HCT116 (cell line): ENCODE measurements at regions not wholly inside any gene's neighbourhood (a gene's known extent, or its start where the extent isn't known, plus 50 kb on each side); places are given as distances from the start of the nearest gene placed in this dataset.

Experiments used
- ATAC-seq: fragments of 200-7000 bp; cut with Tn5 transposase; 2 replicates; pipeline ENCODE4 v1.9.1; 2020; ENCODE audit warnings: mild to moderate bottlenecking, moderate library complexity
- BruUV-seq: library from RNA; stranded (reverse); fragments of 400-500 nt; replicated peaks from 2 replicates; lab custom pipeline; 2021; lab: Mats Ljungman, UMichigan
- CTCF ChIA-PET: fragments of 300-600 bp; sonication (Branson Sonifier 250); formaldehyde crosslinking; loops from one replicate; lab custom pipeline; 2021; ENCODE audit warnings: antibody characterized with exemption; lab: Charles Lee
- POLR2A ChIA-PET: fragments of 300-600, 350-600 bp; sonication (Branson Sonifier 250); formaldehyde crosslinking; loops from one replicate; lab custom pipeline; 2021; ENCODE audit warnings: antibody characterized with exemption; lab: Charles Lee
- RAD21 ChIA-PET, 2 experiments: fragments of 300-600 bp; sonication (Branson Sonifier 250); formaldehyde crosslinking; loops; one replicate each; lab custom pipeline; 2023; ENCODE audit warnings: low total read pairs in 2 of 2; ENCODE audit not compliant: uncharacterized antibody in 2 of 2, unreplicated experiment in 2 of 2, low non-redundant PET in 1 of 2; lab: Charles Lee
- DNase-seq: peaks from one replicate; pipeline ENCODE4 v3.0.0-alpha.2; 2010; ENCODE audit warnings: low read depth, low spot score
- H2AFZ ChIP-seq: fragments of 200-600 bp; shearing (Covaris generic), sonication (generic); 2 replicates; pipeline ENCODE4 v1.6.1; 2017; ENCODE audit warnings: low read depth, mixed run types, mixed read lengths, antibody characterized with exemption, low read length; ENCODE audit not compliant: poor library complexity, severe bottlenecking
- H3K27ac ChIP-seq: 2 replicates; pipeline ENCODE4 v1.5.1; 2012; ENCODE audit warnings: low read depth, low read length
- H3K27me3 ChIP-seq: fragments of 200-600 bp; sonication (generic); 2 replicates; pipeline ENCODE4 v1.6.1; 2016; ENCODE audit warnings: mixed run types, low read length, mixed read lengths; ENCODE audit not compliant: insufficient read depth
- H3K36me3 ChIP-seq, 2 experiments: fragments of 200-500 bp in 1 of 2; fragments of 200-600 bp in 1 of 2; sonication (Bioruptor generic) in 1 of 2; sonication (generic) in 1 of 2; 2 replicates each; pipeline versions ENCODE4 v1.5.1 to v1.6.1; 2014 to 2016; ENCODE audit warnings: low read length in 2 of 2, inconsistent platforms in 1 of 2, mixed read lengths in 1 of 2, mixed run types in 1 of 2; ENCODE audit not compliant: insufficient read depth in 2 of 2, control insufficient read depth in 1 of 2
- H3K4me1 ChIP-seq, 2 experiments: fragments of 200-600 bp in 1 of 2; sonication (generic) in 1 of 2; 2 replicates each; pipeline versions ENCODE4 v1.5.1 to v1.6.1; 2012 to 2017; ENCODE audit warnings: low read length in 2 of 2, inconsistent platforms in 1 of 2, mild to moderate bottlenecking in 1 of 2, mixed read lengths in 1 of 2, mixed run types in 1 of 2, moderate library complexity in 1 of 2; ENCODE audit not compliant: insufficient read depth in 2 of 2, control insufficient read depth in 1 of 2
- H3K4me2 ChIP-seq: fragments of 200-600 bp; sonication (generic); 2 replicates; pipeline ENCODE4 v1.6.1; 2017; ENCODE audit warnings: mixed run types, low read length, mixed read lengths
- H3K4me3 ChIP-seq, 2 experiments: fragments of 200-600 bp in 1 of 2; sonication (generic) in 1 of 2; replicated peaks in 1 of 2; 2 replicates each; pipeline ENCODE4 v1.5.1; 2011 to 2016; ENCODE audit warnings: low read length in 2 of 2, control low read depth in 1 of 2, low read depth in 1 of 2, mild to moderate bottlenecking in 1 of 2, mixed read lengths in 1 of 2, mixed run types in 1 of 2
- H3K79me2 ChIP-seq: fragments of 200-600 bp; sonication (generic); 2 replicates; pipeline ENCODE4 v1.6.1; 2017; ENCODE audit warnings: mild to moderate bottlenecking, mixed run types, low read length, moderate library complexity, mixed read lengths; ENCODE audit not compliant: insufficient read depth
- H3K9ac ChIP-seq: fragments of 200-600 bp; sonication (generic); 2 replicates; pipeline ENCODE4 v1.6.1; 2016; ENCODE audit warnings: low read length, mixed read lengths
- H3K9me2 ChIP-seq: fragments of 200-600 bp; sonication (generic), shearing (Covaris generic); 2 replicates; pipeline ENCODE4 v1.6.1; 2017; ENCODE audit warnings: mixed run types, mild to moderate bottlenecking, moderate library complexity; ENCODE audit not compliant: insufficient read depth
- H3K9me3 ChIP-seq, 2 experiments: fragments of 200-500 bp in 1 of 2; fragments of 200-600 bp in 1 of 2; sonication (Bioruptor generic) in 1 of 2; sonication (generic) in 1 of 2; 2 replicates each; pipeline ENCODE4 v1.6.1; 2014 to 2017; ENCODE audit warnings: low read length in 2 of 2, mixed read lengths in 2 of 2, inconsistent platforms in 1 of 2, low read depth in 1 of 2, mild to moderate bottlenecking in 1 of 2, mixed run types in 1 of 2, moderate library complexity in 1 of 2; ENCODE audit not compliant: control insufficient read depth in 1 of 2, insufficient read depth in 1 of 2
- H4K20me1 ChIP-seq: fragments of 200-600 bp; sonication (generic), shearing (Covaris generic); 2 replicates; pipeline ENCODE4 v1.6.1; 2017; ENCODE audit warnings: mixed run types, mild to moderate bottlenecking, moderate library complexity; ENCODE audit not compliant: insufficient read depth
- CEBPB ChIP-seq: IDR thresholded peaks from 2 replicates; pipeline ENCODE4 v1.6.1; 2012; ENCODE audit warnings: low read depth
- EGR1 ChIP-seq: IDR thresholded peaks from 2 replicates; pipeline ENCODE4 v1.6.1; 2012; ENCODE audit warnings: low read depth
- ELF1 ChIP-seq: IDR thresholded peaks from 2 replicates; pipeline ENCODE4 v1.6.1; 2012; ENCODE audit warnings: low read depth, borderline replicate concordance
- EZH2 ChIP-seq: fragments of 200-600 bp; sonication (generic); IDR thresholded peaks from 2 replicates; pipeline ENCODE4 v1.6.1; 2017; ENCODE audit warnings: antibody characterized with exemption, mixed run types
- EZH2phosphoT487 ChIP-seq: fragments of 200-600 bp; IDR thresholded peaks from 2 replicates; pipeline ENCODE4 v1.6.1; 2018; ENCODE audit warnings: antibody characterized with exemption, borderline replicate concordance
- FOSL1 ChIP-seq: IDR thresholded peaks from 2 replicates; pipeline ENCODE4 v1.6.1; 2012; ENCODE audit warnings: low read depth
- JUND ChIP-seq: IDR thresholded peaks from 2 replicates; pipeline ENCODE4 v1.6.1; 2012
- POLR2A ChIP-seq: IDR thresholded peaks from 2 replicates; pipeline ENCODE4 v1.7.0; 2011; ENCODE audit warnings: borderline replicate concordance; ENCODE audit not compliant: insufficient read depth, insufficient read length; ENCODE audit errors: extremely low read depth
- POLR2AphosphoS5 ChIP-seq: IDR thresholded peaks from 2 replicates; pipeline ENCODE4 v1.6.1; 2011; ENCODE audit warnings: mild to moderate bottlenecking, low read depth, low read length, moderate library complexity
- SRF ChIP-seq: IDR thresholded peaks from 2 replicates; pipeline ENCODE4 v1.6.1; 2012; ENCODE audit warnings: low read depth
- YY1 ChIP-seq: IDR thresholded peaks from 2 replicates; pipeline ENCODE4 v1.6.1; 2011; ENCODE audit warnings: low read length, low read depth, moderate library complexity, mild to moderate bottlenecking; ENCODE audit not compliant: insufficient replicate concordance; ENCODE audit errors: extremely low read depth
- ZFX ChIP-seq: fragments of 450-650 bp; IDR thresholded peaks from 2 replicates; pipeline ENCODE4 v1.6.1; 2017
- ZNF274 ChIP-seq: fragments of 200-500 bp; sonication (Bioruptor generic); IDR thresholded peaks from 2 replicates; pipeline ENCODE4 v1.6.1; 2014; ENCODE audit warnings: mild to moderate bottlenecking, low read depth, low read length, inconsistent platforms
- intact Hi-C: fragments of 100-400 bp; cut with micrococcal nuclease; formaldehyde crosslinking; loops from 2 replicates; pipeline ENCODE4 v1.10.0; 2022
- TF ChIP-seq, protein P1 (sequence below): IDR thresholded peaks from 2 replicates; pipeline ENCODE4 v1.6.1; 2012; ENCODE audit warnings: low read depth
- TF ChIP-seq, protein P2 (sequence below): IDR thresholded peaks from 2 replicates; pipeline ENCODE4 v1.6.1; 2012
- TF ChIP-seq, protein P3 (sequence below): IDR thresholded peaks from 2 replicates; pipeline ENCODE4 v1.6.1; 2012

DNA sequence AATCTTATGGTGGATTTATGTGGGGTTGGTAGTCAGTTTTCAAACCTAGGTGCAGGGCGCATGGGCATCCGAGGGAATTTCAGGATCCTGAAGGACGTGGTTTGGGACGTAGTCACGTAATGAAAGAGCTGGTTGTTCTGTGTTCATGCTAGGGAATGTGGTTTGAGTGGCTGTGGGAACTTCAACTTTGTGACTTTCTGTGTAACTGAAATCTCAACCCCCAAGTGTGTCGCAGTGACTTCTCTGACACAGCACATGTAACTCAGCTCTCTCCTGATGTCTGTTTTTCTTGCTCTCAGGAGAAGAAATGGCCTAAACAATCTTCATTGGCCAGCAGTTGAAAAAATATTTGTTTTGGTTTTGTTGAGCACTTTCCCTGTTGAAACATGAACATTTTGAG lies 199.0 kb downstream of the PTEN start:
- CTCF ChIA-PET = no interaction called here
- Histone ChIP-seq H3K4me2 (no peak overlapping the region), H3K9me2 (no peaks in the 10 kb centered on the region), H3K4me1 (no peaks in the 10 kb centered on the region), H4K20me1 (no peaks in the 10 kb centered on the region), H3K4me3 (no peak overlapping the region), H3K9ac (no peak overlapping the region), H2AFZ (no peak overlapping the region), H3K36me3 (no peaks in the 10 kb centered on the region), H3K79me2 (no peaks in the 10 kb centered on the region), H3K27ac (no peak overlapping the region), H3K9me3 (no peaks in the 10 kb centered on the region), H3K27me3 (no peaks in the 10 kb centered on the region)
- BruUV-seq = no TSS peak
- DNase-seq (no peak), ATAC-seq (no peak)
- RAD21 ChIA-PET = no interaction called here
- TF ChIP-seq YY1 (no peak), POLR2AphosphoS5 (no peak), ZFX (no peak), EGR1 (no peak), SRF (no peak), FOSL1 (no peak), EZH2 (no peak), ZNF274 (no peak), CEBPB (no peak), ELF1 (no peak), EZH2phosphoT487 (no peak), JUND (no peak), POLR2A (no peak)
- TF ChIP-seq, protein P1, sequence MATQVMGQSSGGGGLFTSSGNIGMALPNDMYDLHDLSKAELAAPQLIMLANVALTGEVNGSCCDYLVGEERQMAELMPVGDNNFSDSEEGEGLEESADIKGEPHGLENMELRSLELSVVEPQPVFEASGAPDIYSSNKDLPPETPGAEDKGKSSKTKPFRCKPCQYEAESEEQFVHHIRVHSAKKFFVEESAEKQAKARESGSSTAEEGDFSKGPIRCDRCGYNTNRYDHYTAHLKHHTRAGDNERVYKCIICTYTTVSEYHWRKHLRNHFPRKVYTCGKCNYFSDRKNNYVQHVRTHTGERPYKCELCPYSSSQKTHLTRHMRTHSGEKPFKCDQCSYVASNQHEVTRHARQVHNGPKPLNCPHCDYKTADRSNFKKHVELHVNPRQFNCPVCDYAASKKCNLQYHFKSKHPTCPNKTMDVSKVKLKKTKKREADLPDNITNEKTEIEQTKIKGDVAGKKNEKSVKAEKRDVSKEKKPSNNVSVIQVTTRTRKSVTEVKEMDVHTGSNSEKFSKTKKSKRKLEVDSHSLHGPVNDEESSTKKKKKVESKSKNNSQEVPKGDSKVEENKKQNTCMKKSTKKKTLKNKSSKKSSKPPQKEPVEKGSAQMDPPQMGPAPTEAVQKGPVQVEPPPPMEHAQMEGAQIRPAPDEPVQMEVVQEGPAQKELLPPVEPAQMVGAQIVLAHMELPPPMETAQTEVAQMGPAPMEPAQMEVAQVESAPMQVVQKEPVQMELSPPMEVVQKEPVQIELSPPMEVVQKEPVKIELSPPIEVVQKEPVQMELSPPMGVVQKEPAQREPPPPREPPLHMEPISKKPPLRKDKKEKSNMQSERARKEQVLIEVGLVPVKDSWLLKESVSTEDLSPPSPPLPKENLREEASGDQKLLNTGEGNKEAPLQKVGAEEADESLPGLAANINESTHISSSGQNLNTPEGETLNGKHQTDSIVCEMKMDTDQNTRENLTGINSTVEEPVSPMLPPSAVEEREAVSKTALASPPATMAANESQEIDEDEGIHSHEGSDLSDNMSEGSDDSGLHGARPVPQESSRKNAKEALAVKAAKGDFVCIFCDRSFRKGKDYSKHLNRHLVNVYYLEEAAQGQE = no peak
- TF ChIP-seq, protein P2, sequence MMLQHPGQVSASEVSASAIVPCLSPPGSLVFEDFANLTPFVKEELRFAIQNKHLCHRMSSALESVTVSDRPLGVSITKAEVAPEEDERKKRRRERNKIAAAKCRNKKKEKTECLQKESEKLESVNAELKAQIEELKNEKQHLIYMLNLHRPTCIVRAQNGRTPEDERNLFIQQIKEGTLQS = no peak
- TF ChIP-seq, protein P3, sequence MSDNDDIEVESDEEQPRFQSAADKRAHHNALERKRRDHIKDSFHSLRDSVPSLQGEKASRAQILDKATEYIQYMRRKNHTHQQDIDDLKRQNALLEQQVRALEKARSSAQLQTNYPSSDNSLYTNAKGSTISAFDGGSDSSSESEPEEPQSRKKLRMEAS = no peak
- POLR2A ChIA-PET = no interaction called here
- intact Hi-C loops = no loop called here
